ENCODE measurements at regions not wholly inside any gene's neighbourhood (a gene's known extent, or its start where the extent isn't known, plus 50 kb on each side); places are given as distances from the start of the nearest gene placed in this dataset.
A peak's percentile ranks its signal among the peaks of the same experiment; 100 is the strongest.

GRCh38 chr14:76669770-76670169, 91.5 kb upstream of the VASH1 start:
- DNase-seq, result no peak

- DNase-seq, result no peak
Observed at GRCh38 chr14:76672123-76672522, 89.1 kb upstream of the VASH1 start.

- DNase-seq, result no peak
Observed at GRCh38 chr14:76673261-76673660, 88.0 kb upstream of the VASH1 start.

GRCh38 chr14:76675046-76675445, 86.2 kb upstream of the VASH1 start:
- no peak for DNase-seq

GRCh38 chr14:76676539-76676938, 84.7 kb upstream of the VASH1 start:
- DNase-seq, result no peak

GRCh38 chr14:76677534-76678145, 83.6 kb upstream of the VASH1 start:
- no peak for DNase-seq

- no peak for DNase-seq
Observed at GRCh38 chr14:76678244-76678800, 82.9 kb upstream of the VASH1 start.

GRCh38 chr14:76682367-76682766, 78.9 kb upstream of the VASH1 start:
- DNase-seq, result no peak

- no peak for DNase-seq
Observed at GRCh38 chr14:76686646-76687045, 74.6 kb upstream of the VASH1 start.

GRCh38 chr14:76687611-76688382, 73.5 kb upstream of the VASH1 start:
- DNase-seq, result peak; percentile 41 to 62

GRCh38 chr14:76688383-76688671, 72.9 kb upstream of the VASH1 start:
- no peak for DNase-seq

- DNase-seq, result no peak
Observed at GRCh38 chr14:76690502-76691105, 70.7 kb upstream of the VASH1 start.

- no peak for DNase-seq
Observed at GRCh38 chr14:76694106-76694505, 67.2 kb upstream of the VASH1 start.

- no peak for DNase-seq
Observed at GRCh38 chr14:76695263-76695920, 65.9 kb upstream of the VASH1 start.

GRCh38 chr14:76696361-76696760, 64.9 kb upstream of the VASH1 start:
- no peak for DNase-seq

- DNase-seq, result no peak
Observed at GRCh38 chr14:76696791-76697190, 64.5 kb upstream of the VASH1 start.

GRCh38 chr14:76697246-76697905, 63.9 kb upstream of the VASH1 start:
- DNase-seq, result no peak

GRCh38 chr14:76698191-76698590, 63.1 kb upstream of the VASH1 start:
- DNase-seq, result no peak

GRCh38 chr14:76698631-76699030, 62.6 kb upstream of the VASH1 start:
- no peak for DNase-seq

- DNase-seq, result no peak
Observed at GRCh38 chr14:76699209-76699938, 61.9 kb upstream of the VASH1 start.

GRCh38 chr14:76699939-76700590, 61.2 kb upstream of the VASH1 start:
- DNase-seq, result no peak

- no peak for DNase-seq
Observed at GRCh38 chr14:76701436-76701835, 59.8 kb upstream of the VASH1 start.

Measured in SHP77 (cell line).